ENCODE measurements at regions not wholly inside any gene's neighbourhood (a gene's known extent, or its start where the extent isn't known, plus 50 kb on each side); places are given as distances from the start of the nearest gene placed in this dataset.

GRCh38 chr3:164620423-164620822 is 457.9 kb downstream of the SI start:
- no peaks in the 10 kb centered on the region for H3K27me3 ChIP-seq (ENCODE audit: insufficient read depth)
- no peaks in the 10 kb centered on the region for H3K9me2 ChIP-seq
- H3K36me3 ChIP-seq (replicated peaks in 1 of 2; ENCODE audit: control insufficient read depth in 1 of 2, insufficient read depth in 2 of 2, low read length in 1 of 2): no peaks in the 10 kb centered on the region
- H2AFZ ChIP-seq (ENCODE audit: low read depth): no peak overlapping the region
- H3K4me1 ChIP-seq (ENCODE audit: control insufficient read depth in 1 of 2, insufficient read depth in 2 of 2, low read depth in 1 of 2, low read length in 1 of 2): no peaks in the 10 kb centered on the region
- H3K27ac ChIP-seq (ENCODE audit: low read depth in 2 of 2, low read length in 1 of 2): no peak overlapping the region
- TF ChIP-seq TAF1 (IDR thresholded peaks at IDR 0.05; ENCODE audit: borderline replicate concordance, low read depth, low read length) (no peak), ZBTB33 (IDR thresholded peaks at IDR 0.05; ENCODE audit: borderline replicate concordance, low read depth) (no peak), TCF12 (IDR thresholded peaks at IDR 0.05) (no peak), SMC3 (IDR thresholded peaks at IDR 0.05; ENCODE audit: low read depth, low read length) (no peak), SIN3A (IDR thresholded peaks at IDR 0.05; ENCODE audit: borderline replicate concordance, low read depth, low read length) (no peak), EZH2phosphoT487 (IDR thresholded peaks at IDR 0.05; ENCODE audit: borderline replicate concordance, low read depth) (no peak)
- no peak overlapping the region for H3K4me3 ChIP-seq (ENCODE audit: low read depth in 2 of 2, low read length in 1 of 2)
- H3F3A ChIP-seq (replicated peaks; ENCODE audit: insufficient read depth): no peaks in the 10 kb centered on the region
- WGBS (ENCODE audit: low lambda C conversion rate): 28% methylated on average over 4 of the region's 4 CpGs
- H3K4me2 ChIP-seq: no peak overlapping the region
- no peak overlapping the region for H3K9ac ChIP-seq
- no peaks in the 10 kb centered on the region for H3K9me3 ChIP-seq
- no peaks in the 10 kb centered on the region for H4K20me1 ChIP-seq (ENCODE audit: insufficient read depth)
- H3K79me2 ChIP-seq (ENCODE audit: insufficient read depth): no peaks in the 10 kb centered on the region
- DNase-seq: no peak
- POLR2A ChIA-PET: no interaction called here
- CTCF ChIA-PET: no interaction called here

GRCh38 chr3:164612751-164613150 is 465.5 kb downstream of the SI start:
- H3K4me1 ChIP-seq (ENCODE audit: control insufficient read depth in 1 of 2, insufficient read depth in 2 of 2, low read depth in 1 of 2, low read length in 1 of 2): no peaks in the 10 kb centered on the region; a peak in 1 of 4 replicates
- no peak for TF ChIP-seq MXI1 (IDR thresholded peaks at IDR 0.05; ENCODE audit: low read depth, low read length)
- peak; percentile 11; the same call in 1 of the 2 replicates for TF ChIP-seq GATA2 (CRISPR knock-in tag; IDR thresholded peaks at IDR 0.05)
- H3K36me3 ChIP-seq (replicated peaks in 1 of 2; ENCODE audit: control insufficient read depth in 1 of 2, insufficient read depth in 2 of 2, low read length in 1 of 2): no peaks in the 10 kb centered on the region
- ChIA-PET CTCF (no interaction called here), POLR2A (no interaction called here)
- no peaks in the 10 kb centered on the region for H4K20me1 ChIP-seq (ENCODE audit: insufficient read depth)
- no peak overlapping the region for H2AFZ ChIP-seq (ENCODE audit: low read depth)
- no peak overlapping the region for H3K4me3 ChIP-seq (ENCODE audit: low read depth in 2 of 2, low read length in 1 of 2)
- DNase-seq: no peak
- H3K79me2 ChIP-seq (ENCODE audit: insufficient read depth): no peaks in the 10 kb centered on the region
- H3K27ac ChIP-seq (ENCODE audit: low read depth in 2 of 2, low read length in 1 of 2): no peak overlapping the region
- H3K9ac ChIP-seq: no peak overlapping the region
- no peaks in the 10 kb centered on the region for H3K27me3 ChIP-seq (ENCODE audit: insufficient read depth)
- no peaks in the 10 kb centered on the region for H3K9me3 ChIP-seq
- no peaks in the 10 kb centered on the region for H3K9me2 ChIP-seq
- no peak overlapping the region for H3K4me2 ChIP-seq
- no peaks in the 10 kb centered on the region for H3F3A ChIP-seq (replicated peaks; ENCODE audit: insufficient read depth)

GRCh38 chr3:164608554-164609276 is 469.6 kb downstream of the SI start:
- no peak overlapping the region for H3K9ac ChIP-seq
- no peaks in the 10 kb centered on the region for H3K36me3 ChIP-seq (replicated peaks in 1 of 2; ENCODE audit: control insufficient read depth in 1 of 2, insufficient read depth in 2 of 2, low read length in 1 of 2)
- ChIA-PET CTCF (no interaction called here), POLR2A (no interaction called here)
- no peaks in the 10 kb centered on the region for H3K9me2 ChIP-seq
- no peaks in the 10 kb centered on the region for H3F3A ChIP-seq (replicated peaks; ENCODE audit: insufficient read depth)
- H2AFZ ChIP-seq (ENCODE audit: low read depth): no peak overlapping the region
- no peaks in the 10 kb centered on the region for H3K9me3 ChIP-seq
- H3K4me3 ChIP-seq (ENCODE audit: low read depth in 2 of 2, low read length in 1 of 2): no peak overlapping the region
- H4K20me1 ChIP-seq (ENCODE audit: insufficient read depth): no peaks in the 10 kb centered on the region
- WGBS (ENCODE audit: low lambda C conversion rate): 33% methylated on average over 7 of the region's 7 CpGs
- no peaks in the 10 kb centered on the region for H3K79me2 ChIP-seq (ENCODE audit: insufficient read depth)
- H3K4me2 ChIP-seq: no peak overlapping the region
- DNase-seq: no peak
- no peaks in the 10 kb centered on the region for H3K4me1 ChIP-seq (ENCODE audit: control insufficient read depth in 1 of 2, insufficient read depth in 2 of 2, low read depth in 1 of 2, low read length in 1 of 2)
- no peak overlapping the region for H3K27ac ChIP-seq (ENCODE audit: low read depth in 2 of 2, low read length in 1 of 2)
- H3K27me3 ChIP-seq (ENCODE audit: insufficient read depth): no peaks in the 10 kb centered on the region
- no peak for TF ChIP-seq TAF1 (IDR thresholded peaks at IDR 0.05; ENCODE audit: borderline replicate concordance, low read depth, low read length)
- TF ChIP-seq TEAD4 (IDR thresholded peaks at IDR 0.05; ENCODE audit: borderline replicate concordance, insufficient read depth): no peak
- no peak for TF ChIP-seq MXI1 (IDR thresholded peaks at IDR 0.05; ENCODE audit: low read depth, low read length)
- no peak for TF ChIP-seq FOXM1 (IDR thresholded peaks at IDR 0.05; ENCODE audit: low read depth)
- TF ChIP-seq SMC3 (IDR thresholded peaks at IDR 0.05; ENCODE audit: low read depth, low read length): no peak
- no peak for TF ChIP-seq ZBTB33 (IDR thresholded peaks at IDR 0.05; ENCODE audit: borderline replicate concordance, low read depth)
- TF ChIP-seq RFX5 (IDR thresholded peaks at IDR 0.05; ENCODE audit: low read length): no peak
- no peak for TF ChIP-seq POLR2AphosphoS5 (IDR thresholded peaks at IDR 0.05; ENCODE audit: low read depth, low read length)
- no peak for TF ChIP-seq NFIC (IDR thresholded peaks at IDR 0.05; ENCODE audit: borderline replicate concordance)
- no peak for TF ChIP-seq JUND (IDR thresholded peaks at IDR 0.05)
- TF ChIP-seq EP300 (IDR thresholded peaks at IDR 0.05; ENCODE audit: borderline replicate concordance in 1 of 2, low read depth in 1 of 2, low read length in 1 of 2): no peak
- no peak for TF ChIP-seq USF2 (IDR thresholded peaks at IDR 0.05; ENCODE audit: borderline replicate concordance, low read depth, low read length)
- no peak for TF ChIP-seq SIN3A (IDR thresholded peaks at IDR 0.05; ENCODE audit: borderline replicate concordance, low read depth, low read length)
- TF ChIP-seq YY1 (IDR thresholded peaks at IDR 0.05; ENCODE audit: low read depth): no peak

Data from SK-N-SH (cell line).